Nephron progenitor cell (in vitro differentiated cells): ENCODE measurements at regions not wholly inside any gene's neighbourhood (a gene's known extent, or its start where the extent isn't known, plus 50 kb on each side); places are given as distances from the start of the nearest gene placed in this dataset.

ENCODE experiments used
- DNase-seq: peaks from one replicate; pipeline ENCODE4 v3.0.0; 2021
- H3K27ac Mint-ChIP-seq: 2 replicates; pipeline ENCODE4 v1.8.0; 2021; ENCODE audit warnings: mild to moderate bottlenecking, moderate library complexity, mixed read lengths
- H3K27me3 Mint-ChIP-seq: 2 replicates; pipeline ENCODE4 v1.8.0; 2021; ENCODE audit warnings: mild to moderate bottlenecking, low read depth, mixed read lengths; ENCODE audit not compliant: poor library complexity
- H3K36me3 Mint-ChIP-seq: 2 replicates; pipeline ENCODE4 v1.8.0; 2021; ENCODE audit warnings: low read depth, mixed read lengths
- H3K4me1 Mint-ChIP-seq: 2 replicates; pipeline ENCODE4 v1.8.0; 2021; ENCODE audit warnings: mixed read lengths
- H3K4me3 Mint-ChIP-seq: 2 replicates; pipeline ENCODE4 v1.8.0; 2021; ENCODE audit warnings: mild to moderate bottlenecking, moderate library complexity, mixed read lengths
- H3K9me3 Mint-ChIP-seq: 2 replicates; pipeline ENCODE4 v1.8.0; 2021; ENCODE audit warnings: mild to moderate bottlenecking, moderate library complexity, mixed read lengths
- CTCF ChIP-seq: fragments of 200-600 bp; sonication (generic); IDR thresholded peaks from 2 replicates; pipeline ENCODE4 v1.5.0; 2021; ENCODE audit warnings: antibody characterized with exemption

GRCh38 chr1:232303222-232303620, 326.7 kb downstream of the SIPA1L2 start:
- no peak for DNase-seq
- Mint-ChIP-seq H3K9me3 (no peaks in the 10 kb centered on the region), H3K4me3 (no peak overlapping the region), H3K36me3 (no peaks in the 10 kb centered on the region), H3K4me1 (peaks cover 53% of the 10 kb centered on the region), H3K27ac (no peak overlapping the region), H3K27me3 (peaks cover 11% of the 10 kb centered on the region)
- no peak for TF ChIP-seq CTCF

GRCh38 chr1:232302376-232303221, 327.3 kb downstream of the SIPA1L2 start:
- TF ChIP-seq CTCF = no peak
- H3K27ac Mint-ChIP-seq = no peak overlapping the region
- H3K27me3 Mint-ChIP-seq = peaks cover 11% of the 10 kb centered on the region
- H3K4me1 Mint-ChIP-seq = peaks cover 47% of the 10 kb centered on the region
- H3K36me3 Mint-ChIP-seq = no peaks in the 10 kb centered on the region
- H3K9me3 Mint-ChIP-seq = no peaks in the 10 kb centered on the region
- no peak for DNase-seq
- H3K4me3 Mint-ChIP-seq = no peak overlapping the region

GRCh38 chr1:232301246-232301645, 328.7 kb downstream of the SIPA1L2 start:
- DNase-seq = no peak
- Mint-ChIP-seq H3K9me3 (no peaks in the 10 kb centered on the region), H3K27ac (no peak overlapping the region), H3K4me3 (no peak overlapping the region), H3K36me3 (no peaks in the 10 kb centered on the region), H3K27me3 (peaks cover 15% of the 10 kb centered on the region), H3K4me1 (peaks cover 34% of the 10 kb centered on the region)
- TF ChIP-seq CTCF = no peak

- Mint-ChIP-seq H3K27ac (no peak overlapping the region), H3K27me3 (peaks cover 17% of the 10 kb centered on the region), H3K4me3 (no peak overlapping the region), H3K4me1 (peaks cover 26% of the 10 kb centered on the region), H3K36me3 (no peaks in the 10 kb centered on the region), H3K9me3 (no peaks in the 10 kb centered on the region)
- no peak for TF ChIP-seq CTCF
- no peak for DNase-seq
Observed at GRCh38 chr1:232300466-232300865, 329.5 kb downstream of the SIPA1L2 start.

- Mint-ChIP-seq H3K4me1 (no peaks in the 10 kb centered on the region), H3K36me3 (no peaks in the 10 kb centered on the region), H3K4me3 (no peak overlapping the region), H3K27ac (no peak overlapping the region), H3K9me3 (no peaks in the 10 kb centered on the region), H3K27me3 (peaks cover 9% of the 10 kb centered on the region)
- no peak for DNase-seq
- TF ChIP-seq CTCF = no peak
Observed at GRCh38 chr1:232296461-232296860, 333.5 kb downstream of the SIPA1L2 start.

- H3K4me3 Mint-ChIP-seq = no peak overlapping the region
- peaks cover 6% of the 10 kb centered on the region for H3K27me3 Mint-ChIP-seq
- no peaks in the 10 kb centered on the region for H3K4me1 Mint-ChIP-seq
- H3K36me3 Mint-ChIP-seq = no peaks in the 10 kb centered on the region
- H3K27ac Mint-ChIP-seq = no peak overlapping the region
- no peaks in the 10 kb centered on the region for H3K9me3 Mint-ChIP-seq
- TF ChIP-seq CTCF = no peak
- DNase-seq = no peak
Observed at GRCh38 chr1:232293361-232293760, 336.6 kb downstream of the SIPA1L2 start.
